ENCODE measurements at regions not wholly inside any gene's neighbourhood (a gene's known extent, or its start where the extent isn't known, plus 50 kb on each side); places are given as distances from the start of the nearest gene placed in this dataset.

GRCh38 chr7:17516771-17517170 is 218.3 kb downstream of the AHR start:
- TF ChIP-seq MYC (IDR thresholded peaks at IDR 0.05; ENCODE audit: low read depth, low read length) (no peak), POLR2A (IDR thresholded peaks at IDR 0.05; ENCODE audit: extremely low read depth, insufficient read length) (no peak)
- TF ChIP-seq, protein P1, sequence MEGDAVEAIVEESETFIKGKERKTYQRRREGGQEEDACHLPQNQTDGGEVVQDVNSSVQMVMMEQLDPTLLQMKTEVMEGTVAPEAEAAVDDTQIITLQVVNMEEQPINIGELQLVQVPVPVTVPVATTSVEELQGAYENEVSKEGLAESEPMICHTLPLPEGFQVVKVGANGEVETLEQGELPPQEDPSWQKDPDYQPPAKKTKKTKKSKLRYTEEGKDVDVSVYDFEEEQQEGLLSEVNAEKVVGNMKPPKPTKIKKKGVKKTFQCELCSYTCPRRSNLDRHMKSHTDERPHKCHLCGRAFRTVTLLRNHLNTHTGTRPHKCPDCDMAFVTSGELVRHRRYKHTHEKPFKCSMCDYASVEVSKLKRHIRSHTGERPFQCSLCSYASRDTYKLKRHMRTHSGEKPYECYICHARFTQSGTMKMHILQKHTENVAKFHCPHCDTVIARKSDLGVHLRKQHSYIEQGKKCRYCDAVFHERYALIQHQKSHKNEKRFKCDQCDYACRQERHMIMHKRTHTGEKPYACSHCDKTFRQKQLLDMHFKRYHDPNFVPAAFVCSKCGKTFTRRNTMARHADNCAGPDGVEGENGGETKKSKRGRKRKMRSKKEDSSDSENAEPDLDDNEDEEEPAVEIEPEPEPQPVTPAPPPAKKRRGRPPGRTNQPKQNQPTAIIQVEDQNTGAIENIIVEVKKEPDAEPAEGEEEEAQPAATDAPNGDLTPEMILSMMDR (IDR thresholded peaks at IDR 0.05; ENCODE audit: low read depth, low read length) = no peak
- TF ChIP-seq, protein P2, sequence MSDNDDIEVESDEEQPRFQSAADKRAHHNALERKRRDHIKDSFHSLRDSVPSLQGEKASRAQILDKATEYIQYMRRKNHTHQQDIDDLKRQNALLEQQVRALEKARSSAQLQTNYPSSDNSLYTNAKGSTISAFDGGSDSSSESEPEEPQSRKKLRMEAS (IDR thresholded peaks at IDR 0.05; ENCODE audit: low read depth, low read length) = no peak
- DNase-seq (ENCODE audit: low read depth) = no peak
- no peak overlapping the region for H3K4me3 ChIP-seq (ENCODE audit: low read depth, low read length)

DNA sequence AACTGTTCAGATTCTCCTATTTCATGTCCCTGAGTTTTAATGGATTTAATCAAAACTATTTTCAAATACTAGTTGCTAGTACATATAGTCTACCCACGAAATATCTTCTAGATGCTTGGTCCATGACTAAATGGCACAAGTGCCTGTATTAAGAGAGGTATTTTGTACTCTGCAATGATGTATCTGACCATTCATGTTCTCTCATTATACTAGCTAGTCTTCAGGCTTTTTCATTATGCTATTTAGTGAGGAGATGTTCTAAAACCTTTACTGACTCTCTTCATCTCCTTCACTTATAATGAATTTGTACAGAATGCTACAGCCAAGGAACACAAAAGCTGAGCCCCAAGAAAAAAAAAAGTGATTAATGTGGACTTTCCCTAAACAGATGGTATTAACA is 222.5 kb downstream of the AHR start:
- no peak for DNase-seq (ENCODE audit: low read depth)
- TF ChIP-seq MYC (IDR thresholded peaks at IDR 0.05; ENCODE audit: low read depth, low read length) (no peak), POLR2A (IDR thresholded peaks at IDR 0.05; ENCODE audit: extremely low read depth, insufficient read length) (no peak)
- TF ChIP-seq, protein P1 (IDR thresholded peaks at IDR 0.05; ENCODE audit: low read depth, low read length) = no peak
- TF ChIP-seq, protein P2 (IDR thresholded peaks at IDR 0.05; ENCODE audit: low read depth, low read length) = no peak
- no peak overlapping the region for H3K4me3 ChIP-seq (ENCODE audit: low read depth, low read length)

- peak; percentile 46 for DNase-seq (ENCODE audit: low read depth)
- no peak overlapping the region for H3K4me3 ChIP-seq (ENCODE audit: low read depth, low read length)
- TF ChIP-seq, protein P2 (IDR thresholded peaks at IDR 0.05; ENCODE audit: low read depth, low read length) = peak; percentile 50; the same call in 1 of the 2 replicates
- TF ChIP-seq POLR2A (IDR thresholded peaks at IDR 0.05; ENCODE audit: extremely low read depth, insufficient read length) = no peak
Observed at GRCh38 chr7:17521437-17521836, 223.0 kb downstream of the AHR start.

GRCh38 chr7:17523813-17524739 is 225.6 kb downstream of the AHR start:
- TF ChIP-seq, protein P2 (IDR thresholded peaks at IDR 0.05; ENCODE audit: low read depth, low read length) = no peak
- TF ChIP-seq MYC (IDR thresholded peaks at IDR 0.05; ENCODE audit: low read depth, low read length) (no peak), POLR2A (IDR thresholded peaks at IDR 0.05; ENCODE audit: extremely low read depth, insufficient read length) (no peak)
- TF ChIP-seq, protein P1 (IDR thresholded peaks at IDR 0.05; ENCODE audit: low read depth, low read length) = no peak
- DNase-seq (ENCODE audit: low read depth) = peak; percentile 18
- H3K4me3 ChIP-seq (ENCODE audit: low read depth, low read length) = no peak overlapping the region

DNA sequence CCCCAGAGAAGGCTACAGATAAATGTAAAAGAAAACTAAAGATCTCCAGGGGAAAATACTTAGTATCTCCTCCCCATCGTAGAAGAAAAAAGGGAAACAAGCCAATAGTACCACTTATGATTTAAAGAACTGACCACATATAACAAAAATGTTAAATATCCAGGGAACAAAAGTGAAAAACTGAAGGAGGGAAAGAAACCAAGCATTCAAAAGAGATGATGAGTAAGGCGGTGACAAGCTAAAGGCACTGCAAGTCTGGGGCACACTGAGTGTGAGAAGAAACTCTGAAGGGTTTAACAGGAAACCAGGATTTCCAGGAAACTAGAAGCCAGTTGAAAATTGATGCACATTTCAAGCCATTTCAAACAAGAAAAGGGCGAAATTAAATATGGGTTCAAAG is 226.3 kb downstream of the AHR start:
- no peak for DNase-seq (ENCODE audit: low read depth)
- no peak overlapping the region for H3K4me3 ChIP-seq (ENCODE audit: low read depth, low read length)
- TF ChIP-seq MYC (IDR thresholded peaks at IDR 0.05; ENCODE audit: low read depth, low read length) (no peak), POLR2A (IDR thresholded peaks at IDR 0.05; ENCODE audit: extremely low read depth, insufficient read length) (no peak)
- TF ChIP-seq, protein P1 (IDR thresholded peaks at IDR 0.05; ENCODE audit: low read depth, low read length) = no peak
- TF ChIP-seq, protein P2 (IDR thresholded peaks at IDR 0.05; ENCODE audit: low read depth, low read length) = no peak

GRCh38 chr7:17526621-17527020 is 228.2 kb downstream of the AHR start:
- no peak for DNase-seq (ENCODE audit: low read depth)
- no peak overlapping the region for H3K4me3 ChIP-seq (ENCODE audit: low read depth, low read length)
- TF ChIP-seq MYC (IDR thresholded peaks at IDR 0.05; ENCODE audit: low read depth, low read length) (no peak), POLR2A (IDR thresholded peaks at IDR 0.05; ENCODE audit: extremely low read depth, insufficient read length) (no peak)
- TF ChIP-seq, protein P1 (IDR thresholded peaks at IDR 0.05; ENCODE audit: low read depth, low read length) = no peak
- TF ChIP-seq, protein P2 (IDR thresholded peaks at IDR 0.05; ENCODE audit: low read depth, low read length) = no peak

Measured in NB4 (cell line).